C4-2B (cell line): ENCODE measurements at regions not wholly inside any gene's neighbourhood (a gene's known extent, or its start where the extent isn't known, plus 50 kb on each side); places are given as distances from the start of the nearest gene placed in this dataset.

Source experiments
- CTCF ChIP-seq: fragments of 450-650 bp; conservative IDR thresholded peaks from 2 replicates; pipeline ENCODE4 v1.5.1; 2017; ENCODE audit warnings: mild to moderate bottlenecking
- ZFX ChIP-seq: fragments of 450-650 bp; IDR thresholded peaks from 2 replicates; pipeline ENCODE4 v1.6.1; 2017

GRCh38 chr2:103819599-103819998, 1034.3 kb upstream of the POU3F3 start:
- TF ChIP-seq CTCF: no peak
- no peak for TF ChIP-seq ZFX
